Kidney (tissue), 13 donors: ENCODE measurements at regions not wholly inside any gene's neighbourhood (a gene's known extent, or its start where the extent isn't known, plus 50 kb on each side); places are given as distances from the start of the nearest gene placed in this dataset.
"Not testable (repeated sequence)": the region's sequence is repeated elsewhere in the genome, so short reads cannot be mapped to it uniquely, and the experiment has no call there.

Experiments used
- DNase-seq, 5 donors: peaks; one replicate each; pipeline ENCODE4 v3.0.0-alpha.2; 2013 to 2020
- FAIRE-seq: peaks from 2 replicates; lab custom pipeline; 2012; peaks lifted over from hg19 to GRCh38; lab: Jason Lieb, UNC
- H3K27ac ChIP-seq, 2 donors: one replicate each; pipeline ENCODE4 v1.7.0; 2013; ENCODE audit warnings: low read depth in 2 of 2, low read length in 2 of 2, inconsistent platforms in 1 of 2
- H3K27me3 ChIP-seq: one replicate; pipeline ENCODE4 v1.7.1; 2013; ENCODE audit warnings: low read length, inconsistent platforms; ENCODE audit not compliant: control insufficient read depth, insufficient read depth
- H3K36me3 ChIP-seq, 3 donors: one replicate each; pipeline versions ENCODE4 v1.7.0 to v1.7.1; 2013; ENCODE audit warnings: low read length in 3 of 3, control low read depth in 1 of 3, inconsistent platforms in 1 of 3; ENCODE audit not compliant: insufficient read depth in 3 of 3, control insufficient read depth in 2 of 3
- H3K4me1 ChIP-seq, 3 donors: one replicate each; pipeline versions ENCODE4 v1.7.0 to v1.7.1; 2013; ENCODE audit warnings: low read length in 3 of 3, inconsistent platforms in 1 of 3, low read depth in 1 of 3; ENCODE audit not compliant: control insufficient read depth in 2 of 3, insufficient read depth in 2 of 3
- H3K4me3 ChIP-seq, 3 donors: one replicate each; pipeline versions ENCODE4 v1.7.0 to v1.8.1; 2013; ENCODE audit warnings: low read length in 3 of 3, control low read depth in 1 of 3, inconsistent platforms in 1 of 3
- H3K9ac ChIP-seq, 3 donors: one replicate each; pipeline versions ENCODE4 v1.7.0 to v1.7.1; 2013; ENCODE audit warnings: low read length in 3 of 3, control low read depth in 1 of 3, inconsistent platforms in 1 of 3
- H3K9me3 ChIP-seq, 3 donors: one replicate each; pipeline versions ENCODE4 v1.7.0 to v1.7.1; 2013; ENCODE audit warnings: low read length in 3 of 3, control low read depth in 1 of 3, inconsistent platforms in 1 of 3; ENCODE audit not compliant: control insufficient read depth in 2 of 3, insufficient read depth in 1 of 3
- CTCF ChIP-seq: IDR thresholded peaks from 3 replicates; pipeline ENCODE4 v1.5.1; 2012; ENCODE audit warnings: mild to moderate bottlenecking, moderate library complexity, borderline replicate concordance; ENCODE audit not compliant: insufficient read depth; ENCODE audit errors: extremely low read depth
- intact Hi-C: fragments of 100-400 bp; cut with DNase I; formaldehyde crosslinking; loops from one replicate; pipeline ENCODE4 v1.11.1; 2022
- donor health status: control.
- donor health status: control.
- donor health status: control.
- donor health status: control.
- donor health status: control.
- donor health status: DM: yes; HTN: yes; CAD: no.
- donor health status: Normal renal cell carcinoma (clear cell type).

GRCh38 chr6:29236634-29237033 is 64.9 kb upstream of the OR14J1 start:
- H3K4me3 ChIP-seq: no peak overlapping the region
- no peak overlapping the region for H3K27ac ChIP-seq
- FAIRE-seq: no peak
- no peaks in the 10 kb centered on the region for H3K36me3 ChIP-seq
- H3K27me3 ChIP-seq: no peaks in the 10 kb centered on the region
- no peaks in the 10 kb centered on the region for H3K9me3 ChIP-seq
- no peak for DNase-seq
- H3K4me1 ChIP-seq: no peaks in the 10 kb centered on the region
- H3K9ac ChIP-seq: no peak overlapping the region
- intact Hi-C loops: no loop called here
- TF ChIP-seq CTCF: no peak

- H3K27ac ChIP-seq, H3K4me1 ChIP-seq, intact Hi-C loops, DNase-seq, H3K9me3 ChIP-seq, H3K36me3 ChIP-seq, H3K4me3 ChIP-seq, H3K27me3 ChIP-seq, H3K9ac ChIP-seq, FAIRE-seq: not testable (repeated sequence)
Measured at GRCh38 chr6:29243044-29243443, 58.5 kb upstream of the OR14J1 start.
